Stomach (tissue), 8 donors: ENCODE measurements at regions not wholly inside any gene's neighbourhood (a gene's known extent, or its start where the extent isn't known, plus 50 kb on each side); places are given as distances from the start of the nearest gene placed in this dataset.
"Not testable (repeated sequence)": the region's sequence is repeated elsewhere in the genome, so short reads cannot be mapped to it uniquely, and the experiment has no call there.

Experiments used
- DNase-seq, 2 donors: peaks; one replicate each; pipeline versions ENCODE4 v3.0.0 to v3.0.0-alpha.2; 2013 to 2019
- H3K27ac ChIP-seq, 5 donors: fragments of 200-600 bp in 4 of 5; sonication (generic) in 4 of 5; one replicate each; pipeline ENCODE4 v1.5.1; 2013 to 2019; ENCODE audit warnings: mild to moderate bottlenecking in 1 of 5, moderate library complexity in 1 of 5
- H3K27me3 ChIP-seq, 3 donors: fragments of 200-600 bp; sonication (generic); one replicate each; pipeline ENCODE4 v1.5.1; 2017 to 2019; ENCODE audit warnings: mixed run types in 1 of 3
- H3K36me3 ChIP-seq, 4 donors: fragments of 200-600 bp; sonication (generic); 1 replicate in 3 of 4; 2 replicates in 1 of 4; pipeline ENCODE4 v1.5.1; 2016 to 2019
- H3K4me1 ChIP-seq, 4 donors: fragments of 200-600 bp; sonication (generic); one replicate each; pipeline ENCODE4 v1.5.1; 2016 to 2019
- H3K4me3 ChIP-seq, 4 donors: fragments of 200-600 bp; sonication (generic) in 3 of 4; one replicate each; pipeline ENCODE4 v1.5.1; 2016 to 2019; ENCODE audit warnings: mild to moderate bottlenecking in 1 of 4
- H3K9me3 ChIP-seq, 4 donors: fragments of 200-600 bp; sonication (generic); one replicate each; pipeline ENCODE4 v1.5.1; 2016 to 2019
- CTCF ChIP-seq, 7 experiments: fragments of 450-650 bp in 4 of 7; fragments of 200-600 bp in 3 of 7; sonication (generic) in 3 of 7; IDR thresholded peaks; one replicate each; pipeline ENCODE4 v1.5.1; 2016 to 2019; ENCODE audit warnings: antibody characterized with exemption in 7 of 7, control low read depth in 2 of 7, mild to moderate bottlenecking in 1 of 7
- EP300 ChIP-seq: sonication (generic); formaldehyde crosslinking; IDR thresholded peaks from one replicate; pipeline ENCODE4 v1.6.1; 2017; ENCODE audit warnings: antibody characterized with exemption
- POLR2A ChIP-seq, 4 donors: fragments of 450-650 bp; IDR thresholded peaks; one replicate each; pipeline ENCODE4 v1.6.1; 2016; ENCODE audit warnings: antibody characterized with exemption in 4 of 4, control low read depth in 2 of 4, mild to moderate bottlenecking in 1 of 4, moderate library complexity in 1 of 4
- POLR2AphosphoS5 ChIP-seq, 3 donors: sonication (generic); formaldehyde crosslinking; IDR thresholded peaks; one replicate each; pipeline ENCODE4 v1.6.1; 2016; ENCODE audit warnings: antibody characterized with exemption in 3 of 3
- WGBS, 5 donors: extraction: QIAGEN DNeasy Blood & Tissue Kit in 3 of 5; methylation state at CpG; one replicate each; pipeline versions ENCODE4 v1.1.5 to v1.1.7; 2013 to 2018; 5-methylcytosine and 5-hydroxymethylcytosine counted together
- intact Hi-C: fragments of 100-400 bp; cut with DNase I; formaldehyde crosslinking; loops from one replicate; pipeline ENCODE4 v1.15.1; 2023; ENCODE audit warnings: low total_unique reads
- donor health status: healthy with polysubstance abuse.
- donor health status: Bipolar disorder and iron deficiency.
- donor health status: healthy.

GRCh38 chr4:126182786-126183185 lies 868.0 kb downstream of the FAT4 start:
- intact Hi-C loops = no loop called here
- Histone ChIP-seq H3K4me1 (no peaks in the 10 kb centered on the region), H3K27me3 (no peaks in the 10 kb centered on the region), H3K9me3 (no peaks in the 10 kb centered on the region), H3K27ac (no peak overlapping the region), H3K4me3 (no peak overlapping the region), H3K36me3 (no peaks in the 10 kb centered on the region)
- TF ChIP-seq EP300 = no peak
- TF ChIP-seq POLR2AphosphoS5 (IDR thresholded peaks at IDR 0.05) = no peak
- no peak for TF ChIP-seq CTCF (IDR thresholded peaks at IDR 0.05)
- TF ChIP-seq POLR2A (IDR thresholded peaks at IDR 0.05) = no peak
- DNase-seq = no peak
- 61 to 80% (median 67%) methylated on average over 2 of the region's 2 CpGs for WGBS, 5 donors

GRCh38 chr4:126183206-126183605 lies 868.5 kb downstream of the FAT4 start:
- H3K9me3 ChIP-seq = no peaks in the 10 kb centered on the region
- no peak overlapping the region for H3K27ac ChIP-seq
- no peaks in the 10 kb centered on the region for H3K36me3 ChIP-seq
- intact Hi-C loops = no loop called here
- no peak overlapping the region for H3K4me3 ChIP-seq
- no peaks in the 10 kb centered on the region for H3K4me1 ChIP-seq
- TF ChIP-seq CTCF (IDR thresholded peaks at IDR 0.05) = no peak
- no peak for TF ChIP-seq EP300
- TF ChIP-seq POLR2A (IDR thresholded peaks at IDR 0.05) = no peak
- no peak for TF ChIP-seq POLR2AphosphoS5 (IDR thresholded peaks at IDR 0.05)
- no peaks in the 10 kb centered on the region for H3K27me3 ChIP-seq
- 63 to 75% (median 66%) methylated on average over 2 of the region's 2 CpGs for WGBS, 5 donors
- no peak for DNase-seq

DNA sequence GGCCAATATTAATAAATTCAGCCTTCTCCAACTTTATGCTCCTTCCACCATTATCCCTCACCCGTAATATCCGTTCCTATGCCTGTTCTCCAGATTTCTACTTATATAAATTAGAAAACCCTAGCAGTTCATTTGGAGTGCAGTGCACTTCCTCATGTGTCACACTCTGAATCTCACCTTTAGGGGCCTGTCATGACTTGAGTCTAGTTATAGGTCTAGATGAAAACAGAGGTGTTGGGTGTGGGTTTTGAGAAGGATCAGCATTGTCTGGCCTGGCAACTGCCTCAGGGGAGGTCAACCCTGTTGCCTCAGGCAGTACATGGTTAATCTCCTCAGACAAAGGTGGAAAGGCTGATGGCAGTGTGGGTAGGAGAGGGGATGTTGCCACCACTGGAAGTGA lies 876.8 kb downstream of the FAT4 start:
- no peak overlapping the region for H3K4me3 ChIP-seq
- no peaks in the 10 kb centered on the region for H3K27me3 ChIP-seq
- no peaks in the 10 kb centered on the region for H3K4me1 ChIP-seq
- TF ChIP-seq EP300 (no peak), POLR2AphosphoS5 (IDR thresholded peaks at IDR 0.05) (no peak), POLR2A (IDR thresholded peaks at IDR 0.05) (no peak), CTCF (IDR thresholded peaks at IDR 0.05) (no peak)
- H3K9me3 ChIP-seq = no peaks in the 10 kb centered on the region
- intact Hi-C loops = no loop called here
- WGBS, 5 donors = 88 to 97% (median 93%) methylated on average over 2 of the region's 2 CpGs
- H3K36me3 ChIP-seq = no peaks in the 10 kb centered on the region
- H3K27ac ChIP-seq = no peak overlapping the region
- DNase-seq = no peak

DNA sequence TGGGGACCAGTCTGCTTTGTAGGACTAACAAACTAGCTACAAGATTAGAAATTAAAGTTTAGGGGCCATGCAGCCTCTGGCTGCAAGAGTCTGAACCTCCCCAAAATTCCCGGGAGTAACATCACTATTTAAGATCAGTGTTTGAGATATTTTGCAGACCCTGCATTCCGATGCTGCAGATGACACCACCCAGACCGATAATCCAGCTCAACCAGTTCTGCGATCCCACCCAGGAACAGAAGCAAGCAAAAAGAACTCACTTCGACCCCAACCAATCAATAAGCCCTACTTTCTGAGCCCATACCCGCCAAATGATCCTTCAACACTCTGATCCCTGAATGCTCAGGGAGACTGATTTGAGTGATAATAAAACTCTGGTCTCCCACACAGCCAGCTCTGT lies 877.8 kb downstream of the FAT4 start:
- intact Hi-C loops = no loop called here
- DNase-seq = no peak
- no peaks in the 10 kb centered on the region for H3K4me1 ChIP-seq
- WGBS, 5 donors = 52 to 66% (median 65%) methylated on average over 6 of the region's 6 CpGs
- H3K4me3 ChIP-seq = no peak overlapping the region
- no peaks in the 10 kb centered on the region for H3K27me3 ChIP-seq
- H3K36me3 ChIP-seq = no peaks in the 10 kb centered on the region
- no peak overlapping the region for H3K27ac ChIP-seq
- H3K9me3 ChIP-seq = no peaks in the 10 kb centered on the region
- TF ChIP-seq CTCF (IDR thresholded peaks at IDR 0.05) (no peak), POLR2AphosphoS5 (IDR thresholded peaks at IDR 0.05) (no peak), EP300 (no peak), POLR2A (IDR thresholded peaks at IDR 0.05) (no peak)

GRCh38 chr4:126201251-126202138 lies 886.7 kb downstream of the FAT4 start:
- H3K36me3 ChIP-seq, H3K27me3 ChIP-seq, H3K27ac ChIP-seq, H3K4me1 ChIP-seq, intact Hi-C loops, H3K4me3 ChIP-seq, H3K9me3 ChIP-seq, DNase-seq: not testable (repeated sequence)
- WGBS, 5 donors = 89 to 95% (median 94%) methylated on average over 19 to 53 of the region's 53 CpGs
